ENCODE measurements at regions not wholly inside any gene's neighbourhood (a gene's known extent, or its start where the extent isn't known, plus 50 kb on each side); places are given as distances from the start of the nearest gene placed in this dataset.

DNA sequence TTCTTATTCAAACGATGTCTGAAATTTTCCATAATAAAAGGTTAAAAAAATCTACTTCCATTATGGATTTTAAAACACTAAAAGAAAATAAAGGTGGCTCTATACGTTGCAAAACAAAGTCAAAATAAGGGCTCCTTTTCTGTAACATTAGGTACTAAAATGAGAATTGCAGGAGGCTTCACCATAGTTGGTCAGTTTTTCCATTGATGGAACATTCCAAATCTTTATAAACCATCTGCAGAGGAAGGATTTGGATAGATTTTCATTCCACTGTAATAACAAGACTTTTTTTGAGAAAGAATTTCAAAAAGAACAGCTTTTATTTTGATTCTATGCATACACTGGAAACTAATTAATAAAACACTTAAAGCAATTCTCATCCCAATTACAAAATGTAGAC is 145.6 kb downstream of the LURAP1L start:
- Histone ChIP-seq H3K79me2 (ENCODE audit: control insufficient read depth, insufficient read depth, low read length) (no peaks in the 10 kb centered on the region), H3K4me3 (ENCODE audit: control extremely low read depth in 1 of 5, extremely low read depth in 1 of 5, insufficient read depth in 1 of 5, low read depth in 2 of 5, low read length in 4 of 5) (no peak overlapping the region), H2AFZ (ENCODE audit: insufficient read depth, low read depth, low read length, poor library complexity, severe bottlenecking) (no peak overlapping the region), H4K20me1 (ENCODE audit: control insufficient read depth, insufficient read depth, low read length, poor library complexity, severe bottlenecking) (no peaks in the 10 kb centered on the region), H3K4me2 (replicated peaks; ENCODE audit: low read depth, low read length, poor library complexity, severe bottlenecking) (no peak overlapping the region), H3K9ac (ENCODE audit: low read length) (no peak overlapping the region), H3K9me3 (ENCODE audit: control extremely low read depth in 1 of 3, control insufficient read depth in 2 of 3, insufficient read depth in 1 of 3, low read length in 2 of 3) (no peaks in the 10 kb centered on the region), H3K27ac (ENCODE audit: low read length in 2 of 2) (no peak overlapping the region), H3K4me1 (ENCODE audit: control insufficient read depth in 2 of 2, insufficient read depth in 2 of 2, low read length in 2 of 2) (no peaks in the 10 kb centered on the region), H3K27me3 (replicated peaks in 1 of 4; ENCODE audit: control extremely low read depth in 1 of 4, control insufficient read depth in 3 of 4, insufficient read depth in 4 of 4, low read length in 3 of 4) (no peaks in the 10 kb centered on the region), H3K36me3 (replicated peaks in 1 of 2; ENCODE audit: control extremely low read depth in 1 of 2, control insufficient read depth in 1 of 2, extremely low read depth in 1 of 2, insufficient read depth in 2 of 2, low read length in 1 of 2) (no peaks in the 10 kb centered on the region)
- POLR2A ChIA-PET: no interaction called here
- no peaks in the 10 kb centered on the region for H3K27me3 Mint-ChIP-seq
- H3K4me1 Mint-ChIP-seq: no peaks in the 10 kb centered on the region
- no peak overlapping the region for H3K4me3 Mint-ChIP-seq
- CTCF ChIA-PET: no interaction called here
- intact Hi-C loops (cut with micrococcal nuclease): no loop called here
- no CpG with 5 or more reads among the region's 2 CpGs for WGBS (ENCODE audit: insufficient coverage)
- TF ChIP-seq, protein P1, sequence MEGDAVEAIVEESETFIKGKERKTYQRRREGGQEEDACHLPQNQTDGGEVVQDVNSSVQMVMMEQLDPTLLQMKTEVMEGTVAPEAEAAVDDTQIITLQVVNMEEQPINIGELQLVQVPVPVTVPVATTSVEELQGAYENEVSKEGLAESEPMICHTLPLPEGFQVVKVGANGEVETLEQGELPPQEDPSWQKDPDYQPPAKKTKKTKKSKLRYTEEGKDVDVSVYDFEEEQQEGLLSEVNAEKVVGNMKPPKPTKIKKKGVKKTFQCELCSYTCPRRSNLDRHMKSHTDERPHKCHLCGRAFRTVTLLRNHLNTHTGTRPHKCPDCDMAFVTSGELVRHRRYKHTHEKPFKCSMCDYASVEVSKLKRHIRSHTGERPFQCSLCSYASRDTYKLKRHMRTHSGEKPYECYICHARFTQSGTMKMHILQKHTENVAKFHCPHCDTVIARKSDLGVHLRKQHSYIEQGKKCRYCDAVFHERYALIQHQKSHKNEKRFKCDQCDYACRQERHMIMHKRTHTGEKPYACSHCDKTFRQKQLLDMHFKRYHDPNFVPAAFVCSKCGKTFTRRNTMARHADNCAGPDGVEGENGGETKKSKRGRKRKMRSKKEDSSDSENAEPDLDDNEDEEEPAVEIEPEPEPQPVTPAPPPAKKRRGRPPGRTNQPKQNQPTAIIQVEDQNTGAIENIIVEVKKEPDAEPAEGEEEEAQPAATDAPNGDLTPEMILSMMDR (IDR thresholded peaks at IDR 0.05): no peak
- TF ChIP-seq EZH2 (IDR thresholded peaks at IDR 0.05; ENCODE audit: borderline replicate concordance, insufficient read depth, low read depth, low read length, poor library complexity, severe bottlenecking): no peak
- H3K27ac Mint-ChIP-seq: no peak overlapping the region
- DNase-seq (no peak), ATAC-seq (ENCODE audit: low read depth) (no peak)
- H3K9me3 Mint-ChIP-seq (ENCODE audit: insufficient read depth): no peaks in the 10 kb centered on the region

- Histone ChIP-seq H3K36me3 (replicated peaks in 1 of 2; ENCODE audit: control extremely low read depth in 1 of 2, control insufficient read depth in 1 of 2, extremely low read depth in 1 of 2, insufficient read depth in 2 of 2, low read length in 1 of 2) (no peaks in the 10 kb centered on the region), H3K9ac (ENCODE audit: low read length) (no peak overlapping the region), H3K4me2 (replicated peaks; ENCODE audit: low read depth, low read length, poor library complexity, severe bottlenecking) (no peak overlapping the region), H3K27ac (ENCODE audit: low read length in 2 of 2) (no peak overlapping the region), H3K79me2 (ENCODE audit: control insufficient read depth, insufficient read depth, low read length) (no peaks in the 10 kb centered on the region), H3K27me3 (replicated peaks in 1 of 4; ENCODE audit: control extremely low read depth in 1 of 4, control insufficient read depth in 3 of 4, insufficient read depth in 4 of 4, low read length in 3 of 4) (no peaks in the 10 kb centered on the region), H3K4me3 (ENCODE audit: control extremely low read depth in 1 of 5, extremely low read depth in 1 of 5, insufficient read depth in 1 of 5, low read depth in 2 of 5, low read length in 4 of 5) (no peak overlapping the region), H4K20me1 (ENCODE audit: control insufficient read depth, insufficient read depth, low read length, poor library complexity, severe bottlenecking) (no peaks in the 10 kb centered on the region), H3K9me3 (ENCODE audit: control extremely low read depth in 1 of 3, control insufficient read depth in 2 of 3, insufficient read depth in 1 of 3, low read length in 2 of 3) (no peaks in the 10 kb centered on the region), H3K4me1 (ENCODE audit: control insufficient read depth in 2 of 2, insufficient read depth in 2 of 2, low read length in 2 of 2) (no peaks in the 10 kb centered on the region), H2AFZ (ENCODE audit: insufficient read depth, low read depth, low read length, poor library complexity, severe bottlenecking) (no peak overlapping the region)
- Mint-ChIP-seq H3K4me1 (no peaks in the 10 kb centered on the region), H3K27ac (no peak overlapping the region), H3K9me3 (ENCODE audit: insufficient read depth) (no peaks in the 10 kb centered on the region), H3K4me3 (no peak overlapping the region), H3K27me3 (no peaks in the 10 kb centered on the region)
- TF ChIP-seq EZH2 (IDR thresholded peaks at IDR 0.05; ENCODE audit: borderline replicate concordance, insufficient read depth, low read depth, low read length, poor library complexity, severe bottlenecking): no peak
- TF ChIP-seq, protein P1 (IDR thresholded peaks at IDR 0.05): no peak
- CTCF ChIA-PET: no interaction called here
- DNase-seq (no peak), ATAC-seq (ENCODE audit: low read depth) (no peak)
- POLR2A ChIA-PET: no interaction called here
- intact Hi-C loops (cut with micrococcal nuclease): no loop called here
- no CpG with 5 or more reads among the region's 3 CpGs for WGBS (ENCODE audit: insufficient coverage)
Observed at GRCh38 chr9:12921621-12922020, 146.8 kb downstream of the LURAP1L start.

All from B cell (primary cell).